ENCODE measurements at regions not wholly inside any gene's neighbourhood (a gene's known extent, or its start where the extent isn't known, plus 50 kb on each side); places are given as distances from the start of the nearest gene placed in this dataset.

GRCh38 chr7:153392726-153393125 is 633.2 kb downstream of the ACTR3B start:
- H3K27ac ChIP-seq (ENCODE audit: low read depth, low read length, poor library complexity, severe bottlenecking): no peak overlapping the region
- H3K9me2 ChIP-seq (ENCODE audit: insufficient read depth, low read length): no peaks in the 10 kb centered on the region
- H2AFZ ChIP-seq (ENCODE audit: low read length): no peak overlapping the region
- TF ChIP-seq EZH2phosphoT487 (IDR thresholded peaks at IDR 0.05; ENCODE audit: borderline replicate concordance, low read depth, low read length): no peak
- TF ChIP-seq, protein P1, sequence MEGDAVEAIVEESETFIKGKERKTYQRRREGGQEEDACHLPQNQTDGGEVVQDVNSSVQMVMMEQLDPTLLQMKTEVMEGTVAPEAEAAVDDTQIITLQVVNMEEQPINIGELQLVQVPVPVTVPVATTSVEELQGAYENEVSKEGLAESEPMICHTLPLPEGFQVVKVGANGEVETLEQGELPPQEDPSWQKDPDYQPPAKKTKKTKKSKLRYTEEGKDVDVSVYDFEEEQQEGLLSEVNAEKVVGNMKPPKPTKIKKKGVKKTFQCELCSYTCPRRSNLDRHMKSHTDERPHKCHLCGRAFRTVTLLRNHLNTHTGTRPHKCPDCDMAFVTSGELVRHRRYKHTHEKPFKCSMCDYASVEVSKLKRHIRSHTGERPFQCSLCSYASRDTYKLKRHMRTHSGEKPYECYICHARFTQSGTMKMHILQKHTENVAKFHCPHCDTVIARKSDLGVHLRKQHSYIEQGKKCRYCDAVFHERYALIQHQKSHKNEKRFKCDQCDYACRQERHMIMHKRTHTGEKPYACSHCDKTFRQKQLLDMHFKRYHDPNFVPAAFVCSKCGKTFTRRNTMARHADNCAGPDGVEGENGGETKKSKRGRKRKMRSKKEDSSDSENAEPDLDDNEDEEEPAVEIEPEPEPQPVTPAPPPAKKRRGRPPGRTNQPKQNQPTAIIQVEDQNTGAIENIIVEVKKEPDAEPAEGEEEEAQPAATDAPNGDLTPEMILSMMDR (conservative IDR thresholded peaks at IDR 0.05; ENCODE audit: low read length): no peak
- DNase-seq (ENCODE audit: low spot score): no peak
- H4K20me1 ChIP-seq (ENCODE audit: insufficient read depth, low read length): no peaks in the 10 kb centered on the region
- H3K9me3 ChIP-seq (ENCODE audit: low read length): peaks cover 10% of the 10 kb centered on the region; the same call in 1 of the 2 replicates
- intact Hi-C loops (cut with micrococcal nuclease; ENCODE audit: unreplicated experiment): no loop called here
- no TSS peak for BruUV-seq (replicated peaks)
- CTCF ChIA-PET (ENCODE audit: unreplicated experiment): no interaction called here
- H3K4me1 ChIP-seq (ENCODE audit: insufficient read depth, low read length, poor library complexity, severe bottlenecking): no peaks in the 10 kb centered on the region
- H3K4me3 ChIP-seq (ENCODE audit: low read depth, low read length, poor library complexity, severe bottlenecking): no peak overlapping the region
- POLR2A ChIA-PET: no interaction called here
- H3K4me2 ChIP-seq (ENCODE audit: low read length): no peak overlapping the region
- no peaks in the 10 kb centered on the region for H3K36me3 ChIP-seq (ENCODE audit: insufficient read depth, low read length)
- H3K79me2 ChIP-seq (ENCODE audit: insufficient read depth, low read depth, low read length): no peaks in the 10 kb centered on the region

GRCh38 chr7:153393666-153394065 is 634.1 kb downstream of the ACTR3B start:
- DNase-seq (ENCODE audit: low spot score): peak; percentile 3
- H4K20me1 ChIP-seq (ENCODE audit: insufficient read depth, low read length): no peaks in the 10 kb centered on the region
- no peaks in the 10 kb centered on the region for H3K36me3 ChIP-seq (ENCODE audit: insufficient read depth, low read length)
- H3K4me3 ChIP-seq (ENCODE audit: low read depth, low read length, poor library complexity, severe bottlenecking): no peak overlapping the region
- POLR2A ChIA-PET: interaction anchor here (0.5 kb wide), 1 partner anchor 1064 kb away, joined by 7 read pairs; no protein-coding TSS in a partner anchor
- BruUV-seq (replicated peaks): no TSS peak
- CTCF ChIA-PET (ENCODE audit: unreplicated experiment): no interaction called here
- peaks cover 10% of the 10 kb centered on the region; the same call in 1 of the 2 replicates for H3K9me3 ChIP-seq (ENCODE audit: low read length)
- H3K27ac ChIP-seq (ENCODE audit: low read depth, low read length, poor library complexity, severe bottlenecking): no peak overlapping the region
- no peak overlapping the region for H3K4me2 ChIP-seq (ENCODE audit: low read length)
- no peaks in the 10 kb centered on the region for H3K79me2 ChIP-seq (ENCODE audit: insufficient read depth, low read depth, low read length)
- intact Hi-C loops (cut with micrococcal nuclease; ENCODE audit: unreplicated experiment): no loop called here
- no peaks in the 10 kb centered on the region for H3K9me2 ChIP-seq (ENCODE audit: insufficient read depth, low read length)
- H2AFZ ChIP-seq (ENCODE audit: low read length): no peak overlapping the region
- H3K4me1 ChIP-seq (ENCODE audit: insufficient read depth, low read length, poor library complexity, severe bottlenecking): no peaks in the 10 kb centered on the region
- TF ChIP-seq, protein P1 (conservative IDR thresholded peaks at IDR 0.05; ENCODE audit: low read length): no peak
- no peak for TF ChIP-seq EZH2phosphoT487 (IDR thresholded peaks at IDR 0.05; ENCODE audit: borderline replicate concordance, low read depth, low read length)

- no peaks in the 10 kb centered on the region for H3K9me2 ChIP-seq (ENCODE audit: insufficient read depth, low read length)
- no peaks in the 10 kb centered on the region for H3K79me2 ChIP-seq (ENCODE audit: insufficient read depth, low read depth, low read length)
- TF ChIP-seq, protein P1 (conservative IDR thresholded peaks at IDR 0.05; ENCODE audit: low read length): no peak
- no peak for TF ChIP-seq EZH2phosphoT487 (IDR thresholded peaks at IDR 0.05; ENCODE audit: borderline replicate concordance, low read depth, low read length)
- no peak for DNase-seq (ENCODE audit: low spot score)
- H3K4me1 ChIP-seq (ENCODE audit: insufficient read depth, low read length, poor library complexity, severe bottlenecking): no peaks in the 10 kb centered on the region
- H3K9me3 ChIP-seq (ENCODE audit: low read length): peaks cover 10% of the 10 kb centered on the region; the same call in 1 of the 2 replicates
- no peak overlapping the region for H3K4me3 ChIP-seq (ENCODE audit: low read depth, low read length, poor library complexity, severe bottlenecking)
- ChIA-PET CTCF (ENCODE audit: unreplicated experiment) (no interaction called here), POLR2A (interaction anchor here (1.4 kb wide), 1 partner anchor 11 kb away, joined by 4 read pairs; no protein-coding TSS in a partner anchor)
- H4K20me1 ChIP-seq (ENCODE audit: insufficient read depth, low read length): no peaks in the 10 kb centered on the region
- intact Hi-C loops (cut with micrococcal nuclease; ENCODE audit: unreplicated experiment): no loop called here
- no peaks in the 10 kb centered on the region for H3K36me3 ChIP-seq (ENCODE audit: insufficient read depth, low read length)
- no peak overlapping the region for H2AFZ ChIP-seq (ENCODE audit: low read length)
- H3K4me2 ChIP-seq (ENCODE audit: low read length): no peak overlapping the region
- no peak overlapping the region for H3K27ac ChIP-seq (ENCODE audit: low read depth, low read length, poor library complexity, severe bottlenecking)
- no TSS peak for BruUV-seq (replicated peaks)
Measured at GRCh38 chr7:153396475-153396874, 636.9 kb downstream of the ACTR3B start.
